ENCODE measurements at regions not wholly inside any gene's neighbourhood (a gene's known extent, or its start where the extent isn't known, plus 50 kb on each side); places are given as distances from the start of the nearest gene placed in this dataset.

DNA sequence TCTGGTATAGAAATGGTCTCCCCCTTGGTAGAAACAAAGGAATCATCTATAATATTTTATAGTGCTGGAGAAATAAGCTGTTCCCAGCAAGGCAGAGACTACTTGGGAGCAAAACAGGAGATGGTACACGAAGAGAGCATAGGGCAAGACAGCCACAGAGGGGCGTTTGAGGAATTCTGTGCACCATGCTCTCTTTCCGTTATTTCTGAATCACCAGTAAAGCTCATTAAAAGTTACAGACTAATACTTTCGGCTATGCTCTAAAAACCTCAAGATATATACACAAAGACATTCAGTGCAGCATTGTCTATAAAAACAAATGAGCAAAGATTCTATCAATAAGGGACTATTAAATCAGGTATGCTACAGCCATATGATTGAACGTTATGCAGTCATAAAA, 68.5 kb upstream of the FHIP2A start:
- TF ChIP-seq, protein P1, sequence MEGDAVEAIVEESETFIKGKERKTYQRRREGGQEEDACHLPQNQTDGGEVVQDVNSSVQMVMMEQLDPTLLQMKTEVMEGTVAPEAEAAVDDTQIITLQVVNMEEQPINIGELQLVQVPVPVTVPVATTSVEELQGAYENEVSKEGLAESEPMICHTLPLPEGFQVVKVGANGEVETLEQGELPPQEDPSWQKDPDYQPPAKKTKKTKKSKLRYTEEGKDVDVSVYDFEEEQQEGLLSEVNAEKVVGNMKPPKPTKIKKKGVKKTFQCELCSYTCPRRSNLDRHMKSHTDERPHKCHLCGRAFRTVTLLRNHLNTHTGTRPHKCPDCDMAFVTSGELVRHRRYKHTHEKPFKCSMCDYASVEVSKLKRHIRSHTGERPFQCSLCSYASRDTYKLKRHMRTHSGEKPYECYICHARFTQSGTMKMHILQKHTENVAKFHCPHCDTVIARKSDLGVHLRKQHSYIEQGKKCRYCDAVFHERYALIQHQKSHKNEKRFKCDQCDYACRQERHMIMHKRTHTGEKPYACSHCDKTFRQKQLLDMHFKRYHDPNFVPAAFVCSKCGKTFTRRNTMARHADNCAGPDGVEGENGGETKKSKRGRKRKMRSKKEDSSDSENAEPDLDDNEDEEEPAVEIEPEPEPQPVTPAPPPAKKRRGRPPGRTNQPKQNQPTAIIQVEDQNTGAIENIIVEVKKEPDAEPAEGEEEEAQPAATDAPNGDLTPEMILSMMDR (IDR thresholded peaks at IDR 0.05) = no peak
- TF ChIP-seq POLR2A (IDR thresholded peaks at IDR 0.05) = no peak

All from breast epithelium (tissue), 3 donors.